ENCODE measurements at regions not wholly inside any gene's neighbourhood (a gene's known extent, or its start where the extent isn't known, plus 50 kb on each side); places are given as distances from the start of the nearest gene placed in this dataset.

DNA sequence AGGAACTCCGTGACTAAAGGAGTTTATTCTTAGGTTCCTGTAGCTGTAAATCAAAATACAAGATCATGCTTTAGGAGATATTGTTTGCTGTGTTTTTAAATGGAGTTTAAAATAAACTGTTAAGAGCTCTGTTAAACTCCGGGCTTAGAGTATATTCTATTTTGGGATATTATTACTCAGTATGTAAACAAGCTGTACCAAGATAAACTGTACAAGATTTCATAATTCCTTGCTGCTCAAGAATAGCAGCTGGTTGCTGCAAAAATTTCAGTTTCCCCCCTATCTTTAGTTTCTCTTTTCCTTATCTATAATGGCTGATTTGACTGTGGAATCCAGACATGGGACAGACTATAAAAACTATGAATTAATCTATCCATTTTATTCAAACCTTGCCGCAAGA lies 215.7 kb downstream of the HTR7 start:
- TF ChIP-seq, protein P1, sequence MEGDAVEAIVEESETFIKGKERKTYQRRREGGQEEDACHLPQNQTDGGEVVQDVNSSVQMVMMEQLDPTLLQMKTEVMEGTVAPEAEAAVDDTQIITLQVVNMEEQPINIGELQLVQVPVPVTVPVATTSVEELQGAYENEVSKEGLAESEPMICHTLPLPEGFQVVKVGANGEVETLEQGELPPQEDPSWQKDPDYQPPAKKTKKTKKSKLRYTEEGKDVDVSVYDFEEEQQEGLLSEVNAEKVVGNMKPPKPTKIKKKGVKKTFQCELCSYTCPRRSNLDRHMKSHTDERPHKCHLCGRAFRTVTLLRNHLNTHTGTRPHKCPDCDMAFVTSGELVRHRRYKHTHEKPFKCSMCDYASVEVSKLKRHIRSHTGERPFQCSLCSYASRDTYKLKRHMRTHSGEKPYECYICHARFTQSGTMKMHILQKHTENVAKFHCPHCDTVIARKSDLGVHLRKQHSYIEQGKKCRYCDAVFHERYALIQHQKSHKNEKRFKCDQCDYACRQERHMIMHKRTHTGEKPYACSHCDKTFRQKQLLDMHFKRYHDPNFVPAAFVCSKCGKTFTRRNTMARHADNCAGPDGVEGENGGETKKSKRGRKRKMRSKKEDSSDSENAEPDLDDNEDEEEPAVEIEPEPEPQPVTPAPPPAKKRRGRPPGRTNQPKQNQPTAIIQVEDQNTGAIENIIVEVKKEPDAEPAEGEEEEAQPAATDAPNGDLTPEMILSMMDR (IDR thresholded peaks at IDR 0.05): no peak
- no peak for TF ChIP-seq POLR2A (IDR thresholded peaks at IDR 0.05)
